DMS153 (cell line): ENCODE measurements at regions not wholly inside any gene's neighbourhood (a gene's known extent, or its start where the extent isn't known, plus 50 kb on each side); places are given as distances from the start of the nearest gene placed in this dataset.

Experiments used
- DNase-seq: peaks from one replicate; lab custom pipeline; 2025; lab: John Stamatoyannopoulos, UW

- DNase-seq: no peak
Observed at GRCh38 chr16:54812229-54812628, 118.4 kb upstream of the IRX5 start.

GRCh38 chr16:54808890-54809289 is 121.8 kb upstream of the IRX5 start:
- no peak for DNase-seq

GRCh38 chr16:54806881-54807360 is 123.7 kb upstream of the IRX5 start:
- no peak for DNase-seq

- DNase-seq: no peak
Observed at GRCh38 chr16:54806378-54806777, 124.3 kb upstream of the IRX5 start.

GRCh38 chr16:54805648-54806047 is 125.0 kb upstream of the IRX5 start:
- DNase-seq: no peak

GRCh38 chr16:54801057-54801844 is 129.4 kb upstream of the IRX5 start:
- no peak for DNase-seq

GRCh38 chr16:54798267-54798666 is 132.4 kb upstream of the IRX5 start:
- DNase-seq: no peak

- DNase-seq: no peak
Observed at GRCh38 chr16:54796211-54796610, 134.5 kb upstream of the IRX5 start.

GRCh38 chr16:54792811-54793210 is 137.9 kb upstream of the IRX5 start:
- no peak for DNase-seq

- no peak for DNase-seq
Observed at GRCh38 chr16:54787045-54787444, 143.6 kb upstream of the IRX5 start.

- DNase-seq: no peak
Observed at GRCh38 chr16:54783980-54784379, 146.7 kb upstream of the IRX5 start.

GRCh38 chr16:54783226-54783625 is 147.4 kb upstream of the IRX5 start:
- no peak for DNase-seq

- DNase-seq: no peak
Observed at GRCh38 chr16:54780266-54780665, 150.4 kb upstream of the IRX5 start.

- no peak for DNase-seq
Observed at GRCh38 chr16:54779549-54779948, 151.1 kb upstream of the IRX5 start.

GRCh38 chr16:54774768-54775167 is 155.9 kb upstream of the IRX5 start:
- no peak for DNase-seq

GRCh38 chr16:54772400-54772799 is 158.3 kb upstream of the IRX5 start:
- no peak for DNase-seq

GRCh38 chr16:54766355-54766754 is 164.3 kb upstream of the IRX5 start:
- no peak for DNase-seq

- DNase-seq: no peak
Observed at GRCh38 chr16:54750249-54750648, 180.4 kb upstream of the IRX5 start.

- no peak for DNase-seq
Observed at GRCh38 chr16:54748611-54749190, 182.0 kb upstream of the IRX5 start.

GRCh38 chr16:54746596-54746995 is 184.1 kb upstream of the IRX5 start:
- no peak for DNase-seq

GRCh38 chr16:54744998-54745397 is 185.7 kb upstream of the IRX5 start:
- DNase-seq: no peak

GRCh38 chr16:54742436-54742835 is 188.2 kb upstream of the IRX5 start:
- no peak for DNase-seq

GRCh38 chr16:54739381-54739780 is 191.3 kb upstream of the IRX5 start:
- DNase-seq: no peak

GRCh38 chr16:54734156-54734555 is 196.5 kb upstream of the IRX5 start:
- no peak for DNase-seq
